DMS79 (cell line): ENCODE measurements at regions not wholly inside any gene's neighbourhood (a gene's known extent, or its start where the extent isn't known, plus 50 kb on each side); places are given as distances from the start of the nearest gene placed in this dataset.
"Not testable (repeated sequence)": the region's sequence is repeated elsewhere in the genome, so short reads cannot be mapped to it uniquely, and the experiment has no call there.

ENCODE experiments used
- DNase-seq: peaks from one replicate; lab custom pipeline; 2025; lab: John Stamatoyannopoulos, UW

- no peak for DNase-seq
Measured at GRCh38 chr10:7069706-7070105, 341.1 kb downstream of the SFMBT2 start.

GRCh38 chr10:7056216-7056615, 354.6 kb downstream of the SFMBT2 start:
- no peak for DNase-seq

- no peak for DNase-seq
Measured at GRCh38 chr10:7054915-7055314, 355.9 kb downstream of the SFMBT2 start.

DNA sequence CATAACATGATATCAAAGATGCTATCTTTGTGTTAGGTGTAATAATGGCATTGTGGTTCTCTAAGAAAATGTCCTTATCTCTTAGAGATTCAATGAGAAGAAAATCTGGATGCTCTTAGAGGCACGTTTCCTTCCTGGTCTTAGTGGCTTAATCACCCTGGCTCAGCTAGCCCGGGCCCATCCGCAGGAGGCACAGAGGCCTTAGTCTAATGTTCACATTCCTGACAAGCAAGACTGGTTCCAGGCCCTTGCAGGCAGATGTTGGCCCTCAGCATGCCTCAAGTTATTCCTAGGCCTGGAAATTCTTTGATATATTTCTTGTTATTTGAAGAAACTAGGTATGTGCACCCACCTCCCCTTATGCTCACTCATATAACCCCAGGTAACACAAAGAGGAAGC, 357.6 kb downstream of the SFMBT2 start:
- DNase-seq: no peak

DNA sequence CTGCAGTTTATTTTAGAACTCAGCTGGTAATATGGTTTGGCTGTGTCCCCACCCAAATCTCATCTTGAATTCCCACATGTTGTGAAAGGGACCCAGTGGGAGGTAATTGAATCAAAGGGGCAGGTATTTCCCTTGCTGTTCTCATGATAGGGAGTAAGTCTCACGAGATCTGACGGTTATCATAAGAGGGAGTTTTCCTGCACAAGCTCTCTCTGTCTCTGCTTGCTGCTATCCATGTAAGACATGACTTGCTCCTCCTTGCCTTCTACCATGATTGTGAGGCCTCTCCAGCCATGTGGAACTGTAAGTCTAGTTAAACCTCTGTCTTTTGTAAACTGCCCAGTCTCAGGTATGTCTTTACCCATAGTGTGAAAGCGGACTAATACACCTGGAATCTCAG, 360.8 kb downstream of the SFMBT2 start:
- not testable (repeated sequence) for DNase-seq

- DNase-seq: no peak
Measured at GRCh38 chr10:7048061-7048460, 362.8 kb downstream of the SFMBT2 start.

DNA sequence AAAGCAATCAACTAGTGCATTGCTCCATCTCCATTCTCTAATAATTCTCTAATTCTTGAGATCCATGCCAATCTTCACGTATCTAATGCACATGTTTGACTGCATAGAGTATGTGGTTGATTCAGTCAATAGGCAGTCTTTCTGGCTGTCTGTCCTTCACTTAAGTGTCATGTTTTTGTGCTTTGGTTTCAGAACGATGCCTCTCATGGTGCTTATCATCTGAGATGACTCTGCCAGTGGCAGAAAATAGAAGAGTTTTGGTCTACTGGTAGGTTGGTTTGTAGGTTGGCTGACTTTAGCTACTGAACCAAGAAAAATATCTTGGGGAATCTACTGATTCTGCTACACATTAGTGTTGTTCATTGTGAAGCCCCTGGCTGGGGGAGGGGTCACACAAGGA, 364.2 kb downstream of the SFMBT2 start:
- DNase-seq: no peak

- DNase-seq: no peak
Measured at GRCh38 chr10:7045891-7046599, 364.8 kb downstream of the SFMBT2 start.

DNA sequence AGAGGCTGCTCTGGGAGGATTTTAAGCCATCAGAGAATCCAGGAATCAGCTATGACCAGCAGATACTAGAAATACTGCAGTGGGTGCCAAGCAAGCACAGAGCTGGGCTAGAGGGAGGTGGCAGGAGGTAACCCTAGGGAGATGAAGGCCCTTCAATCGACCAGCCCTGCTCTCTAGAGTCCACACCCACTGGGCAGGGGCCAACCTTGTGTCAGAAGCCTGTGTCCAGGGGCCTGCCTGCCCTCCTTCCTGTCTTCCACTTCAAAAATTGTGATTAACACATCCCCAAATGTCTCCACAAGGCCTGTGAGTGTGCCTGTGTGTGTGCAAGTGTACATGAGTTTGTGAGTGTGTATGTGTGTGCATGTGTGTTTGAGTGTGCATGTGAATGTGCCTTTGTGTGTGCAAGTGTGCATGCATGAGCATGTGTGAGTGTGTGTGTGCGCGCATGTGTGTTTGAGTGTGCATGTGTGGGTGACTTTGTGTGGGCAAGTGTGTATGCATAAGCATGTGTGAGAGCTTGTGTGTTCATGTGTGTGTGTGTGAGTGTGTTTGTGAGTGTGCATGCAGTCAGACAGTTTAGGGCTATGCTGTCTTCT, 367.7 kb downstream of the SFMBT2 start:
- DNase-seq: no peak

DNA sequence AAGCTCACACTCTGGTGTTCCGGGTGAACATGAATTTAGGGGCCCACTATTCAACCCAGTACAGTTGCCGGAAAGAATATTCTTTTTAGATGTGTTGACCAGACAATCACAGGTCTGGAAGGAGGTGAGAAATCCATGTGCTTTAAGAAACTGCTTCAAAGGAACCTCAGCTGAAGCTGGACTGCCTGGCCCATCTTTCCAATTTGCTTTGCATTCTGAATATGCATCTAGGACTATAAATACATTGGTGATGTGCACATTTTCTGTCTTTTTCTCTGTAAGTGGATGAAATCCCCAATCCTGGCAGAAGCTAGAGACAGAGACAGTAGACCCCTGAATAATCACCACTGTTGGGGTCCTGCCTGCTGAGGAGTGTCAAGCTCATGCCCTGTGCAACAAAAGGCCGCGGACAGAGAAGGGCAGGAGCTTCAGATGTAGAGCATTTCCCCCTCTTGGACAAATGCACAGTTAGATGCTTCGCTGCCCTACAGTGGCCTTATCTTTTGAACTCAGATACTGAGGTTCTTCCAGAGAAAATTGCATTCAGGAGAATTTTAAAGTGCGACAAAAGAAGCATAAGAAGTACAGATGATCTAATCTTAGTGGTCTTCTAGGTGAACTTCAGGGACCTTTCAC, 368.3 kb downstream of the SFMBT2 start:
- no peak for DNase-seq

DNA sequence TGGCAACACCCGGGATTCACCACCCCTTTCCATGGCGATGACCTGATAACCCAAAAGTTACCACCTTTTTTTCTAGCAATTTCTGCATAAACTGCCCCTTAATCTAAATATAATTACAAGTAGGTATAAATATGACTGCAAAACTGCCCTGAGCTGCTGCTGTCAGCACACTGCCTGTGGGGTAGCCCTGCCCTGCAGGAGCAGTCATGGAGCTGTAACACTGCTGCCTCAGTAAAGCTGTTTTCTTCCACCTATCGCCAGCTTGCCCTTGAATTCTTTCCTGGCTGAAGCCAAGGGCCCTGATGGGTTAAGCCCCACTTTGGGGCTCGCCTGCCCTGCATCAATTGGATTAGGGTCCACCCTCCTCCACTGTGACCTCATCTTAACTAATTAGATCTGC, 368.8 kb downstream of the SFMBT2 start:
- DNase-seq: no peak

GRCh38 chr10:7040681-7041080, 370.2 kb downstream of the SFMBT2 start:
- no peak for DNase-seq

DNA sequence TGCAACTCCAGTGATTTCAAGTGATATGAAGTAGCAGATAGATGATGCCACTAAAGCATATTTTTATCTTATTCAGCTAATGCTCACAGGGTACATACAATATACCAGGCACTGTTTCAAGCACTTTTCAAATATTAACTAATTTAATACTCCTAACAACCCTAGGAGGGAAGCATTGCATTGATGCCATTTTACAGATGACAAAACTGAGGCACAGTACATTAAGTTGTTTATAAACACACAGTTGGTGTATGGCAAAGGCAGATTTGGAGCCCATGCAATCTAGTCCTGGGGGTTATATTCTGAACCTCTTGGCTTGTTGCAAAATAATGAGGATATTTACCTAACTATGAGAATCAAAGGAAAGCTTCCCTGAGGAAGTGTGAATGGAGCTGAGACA, 371.0 kb downstream of the SFMBT2 start:
- DNase-seq: no peak

GRCh38 chr10:7038416-7038815, 372.4 kb downstream of the SFMBT2 start:
- no peak for DNase-seq

DNA sequence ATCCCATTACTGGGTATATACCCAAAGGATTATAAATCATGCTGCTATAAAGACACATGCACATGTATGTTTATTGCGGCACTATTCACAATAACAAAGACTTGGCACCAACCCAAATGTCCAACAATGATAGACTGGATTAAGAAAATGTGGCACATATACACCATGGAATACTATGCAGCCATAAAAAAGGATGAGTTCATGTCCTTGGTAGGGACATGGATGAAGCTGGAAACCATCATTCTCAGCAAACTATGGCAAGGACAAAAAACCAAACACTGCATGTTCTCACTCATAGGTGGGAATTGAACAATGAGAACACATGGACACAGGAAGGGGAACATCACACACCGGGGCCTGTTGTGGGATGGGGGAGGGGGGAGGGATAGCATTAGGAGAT, 373.4 kb downstream of the SFMBT2 start:
- not testable (repeated sequence) for DNase-seq

DNA sequence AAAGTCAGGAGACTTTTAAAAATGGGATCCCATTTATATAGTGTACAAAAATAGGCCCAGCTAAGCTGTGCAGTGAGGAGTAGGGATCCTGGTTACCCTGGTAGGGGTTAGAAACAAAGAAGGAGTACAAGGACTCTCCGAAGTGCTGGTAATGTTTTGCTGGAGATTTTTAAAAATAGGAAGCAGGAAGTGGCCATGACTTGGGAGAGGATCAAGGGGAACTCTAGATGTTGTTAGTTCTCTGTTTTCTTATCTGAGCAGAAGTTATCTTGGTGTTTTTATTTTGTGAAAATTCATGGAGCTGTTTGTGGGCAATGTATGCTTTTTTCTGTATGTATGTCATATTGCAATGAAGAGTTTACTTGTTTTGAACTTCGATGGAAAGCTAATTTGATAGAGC, 373.9 kb downstream of the SFMBT2 start:
- no peak for DNase-seq

DNA sequence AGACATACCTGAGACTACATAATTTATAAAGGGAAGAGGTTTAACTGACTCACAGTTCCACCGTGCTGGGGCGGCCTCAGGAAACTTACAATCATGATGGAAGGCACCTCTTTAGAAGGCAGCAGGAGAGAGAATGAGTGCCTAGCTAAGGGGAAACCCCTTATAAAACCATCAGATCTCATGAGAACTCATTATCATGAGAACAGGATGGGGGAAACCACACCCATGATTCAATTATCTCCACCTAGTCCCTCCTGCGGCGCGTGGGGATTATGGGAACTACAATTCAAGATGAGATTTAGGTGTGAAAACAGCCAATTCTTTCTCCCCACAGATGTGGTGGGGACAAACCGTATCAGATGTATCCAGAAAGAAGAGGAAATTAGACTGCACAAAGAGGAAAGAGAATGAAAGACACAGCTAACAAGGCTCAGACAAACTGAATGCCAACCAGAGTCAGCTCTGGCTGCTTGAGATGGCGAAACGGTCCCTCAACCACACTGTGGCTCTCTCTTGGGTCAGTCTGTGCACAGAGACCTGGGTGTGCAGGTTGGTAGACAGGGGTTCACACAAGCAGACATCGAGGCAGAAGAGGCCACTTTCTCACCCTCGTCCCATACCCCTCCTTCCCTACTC, 375.6 kb downstream of the SFMBT2 start:
- no peak for DNase-seq

- no peak for DNase-seq
Measured at GRCh38 chr10:7033031-7033430, 377.8 kb downstream of the SFMBT2 start.

GRCh38 chr10:7030134-7030855, 380.5 kb downstream of the SFMBT2 start:
- DNase-seq: no peak

DNA sequence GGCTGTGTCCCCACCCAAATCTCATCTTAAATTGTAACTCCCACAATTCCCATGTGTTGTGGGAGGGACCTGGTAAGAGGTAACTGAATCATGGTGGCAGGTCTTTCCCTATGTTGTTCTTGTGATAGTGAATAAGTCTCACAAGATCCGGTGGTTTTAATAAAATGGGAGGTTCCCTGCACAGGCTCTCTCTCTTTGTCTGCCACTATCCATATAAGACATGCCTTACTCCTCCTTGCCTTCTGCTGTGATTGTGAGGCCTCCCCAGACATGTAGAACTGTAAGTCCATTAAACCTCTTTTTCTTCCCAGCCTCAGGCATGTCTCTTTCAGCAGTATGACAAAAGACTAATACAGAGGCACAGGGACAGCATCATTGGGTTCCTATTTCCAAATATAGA, 381.2 kb downstream of the SFMBT2 start:
- no peak for DNase-seq

DNA sequence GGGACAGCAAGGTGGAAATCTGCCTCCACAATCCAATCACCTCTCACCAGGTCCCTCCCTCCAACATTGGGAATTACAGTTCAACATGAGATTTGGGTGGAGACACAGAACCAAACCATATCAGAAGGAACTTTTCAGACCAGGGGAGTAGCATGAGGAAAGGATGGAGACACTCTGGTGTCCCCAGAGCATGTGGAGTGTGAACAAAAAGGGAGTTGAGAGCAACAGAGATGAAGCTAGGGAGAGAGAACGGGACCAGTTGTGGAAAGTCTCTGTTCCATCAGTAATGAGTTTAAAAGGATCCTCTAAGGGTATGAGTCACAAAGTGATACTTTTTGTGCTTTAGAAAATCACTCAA, 382.0 kb downstream of the SFMBT2 start:
- no peak for DNase-seq
